PC-3 (cell line): ENCODE measurements at regions not wholly inside any gene's neighbourhood (a gene's known extent, or its start where the extent isn't known, plus 50 kb on each side); places are given as distances from the start of the nearest gene placed in this dataset.

Experiments
- ATAC-seq: fragments of 200-7000 bp; cut with Tn5 transposase; 2 replicates; pipeline ENCODE4 v1.9.1; 2020; ENCODE audit warnings: mild to moderate bottlenecking, moderate library complexity
- BruUV-seq: library from RNA; stranded (reverse); fragments of 400-500 nt; replicated peaks from 2 replicates; lab custom pipeline; 2021; lab: Mats Ljungman, UMichigan
- CTCF ChIA-PET: fragments of 300-600 bp; sonication (Branson Sonifier 250); formaldehyde crosslinking; loops from one replicate; lab custom pipeline; 2022; ENCODE audit warnings: antibody characterized with exemption; lab: Charles Lee
- POLR2A ChIA-PET: fragments of 300-600 bp; sonication (Branson Sonifier 250); formaldehyde crosslinking; loops from one replicate; lab custom pipeline; 2022; ENCODE audit warnings: antibody characterized with exemption; ENCODE audit not compliant: unreplicated experiment; lab: Charles Lee
- DNase-seq: peaks from one replicate; pipeline ENCODE4 v3.0.0-alpha.2; 2015
- H2AFZ ChIP-seq: fragments of 300-600 bp; sonication (generic); 2 replicates; pipeline ENCODE4 v1.6.0; 2016; ENCODE audit warnings: antibody characterized with exemption, low read length
- H3F3A ChIP-seq: fragments of 300-600 bp; sonication (generic); one replicate; pipeline ENCODE4 v1.6.0; 2017; ENCODE audit warnings: antibody characterized with exemption, low read length, control low read depth, mild to moderate bottlenecking; ENCODE audit not compliant: unreplicated experiment
- H3K27ac ChIP-seq: fragments of 300-600 bp; sonication (generic); 2 replicates; pipeline ENCODE4 v1.5.1; 2016; ENCODE audit warnings: mild to moderate bottlenecking, low read length
- H3K27me3 ChIP-seq: fragments of 300-600 bp; sonication (generic); 2 replicates; pipeline ENCODE4 v1.6.1; 2016; ENCODE audit warnings: low read length, mixed read lengths
- H3K36me3 ChIP-seq: fragments of 300-600 bp; sonication (generic); 2 replicates; pipeline ENCODE4 v1.6.1; 2016; ENCODE audit warnings: low read depth, mixed run types, low read length, mixed read lengths
- H3K4me1 ChIP-seq: fragments of 300-600 bp; sonication (generic); 2 replicates; pipeline ENCODE4 v1.5.1; 2016; ENCODE audit warnings: low read length; ENCODE audit not compliant: insufficient read depth
- H3K4me2 ChIP-seq: fragments of 300-600 bp; sonication (generic); 2 replicates; pipeline ENCODE4 v1.6.0; 2016; ENCODE audit warnings: low read length
- H3K4me3 ChIP-seq: fragments of 300-600 bp; sonication (generic); 2 replicates; pipeline ENCODE4 v1.5.1; 2016; ENCODE audit warnings: mild to moderate bottlenecking, low read length, mixed read lengths
- H3K79me2 ChIP-seq: fragments of 300-600 bp; sonication (generic); 2 replicates; pipeline ENCODE4 v1.6.1; 2017; ENCODE audit warnings: low read length, mixed read lengths
- H3K9ac ChIP-seq: fragments of 300-600 bp; sonication (generic); 2 replicates; pipeline ENCODE4 v1.6.0; 2016; ENCODE audit warnings: mild to moderate bottlenecking, low read length
- H3K9me2 ChIP-seq: fragments of 300-600 bp; sonication (generic); replicated peaks from 2 replicates; pipeline ENCODE4 v1.6.1; 2016; ENCODE audit warnings: mixed run types, low read length, mixed read lengths
- H3K9me3 ChIP-seq: fragments of 300-600 bp; sonication (generic); 2 replicates; pipeline ENCODE4 v1.6.1; 2016; ENCODE audit warnings: low read length, mixed read lengths
- H4K20me1 ChIP-seq: fragments of 300-600 bp; sonication (generic); 2 replicates; pipeline ENCODE4 v1.6.1; 2016; ENCODE audit warnings: low read length, mixed read lengths
- CTCF ChIP-seq: fragments of 300-600 bp; sonication (generic); conservative IDR thresholded peaks from 2 replicates; pipeline ENCODE4 v1.5.1; 2017; ENCODE audit warnings: antibody characterized with exemption, low read depth, mild to moderate bottlenecking, low read length
- EZH2 ChIP-seq: fragments of 300-600 bp; sonication (generic); IDR thresholded peaks from one replicate; pipeline ENCODE4 v1.6.1; 2017; ENCODE audit warnings: antibody characterized with exemption, mild to moderate bottlenecking, low read length; ENCODE audit not compliant: unreplicated experiment
- EZH2phosphoT487 ChIP-seq: fragments of 300-600 bp; sonication (generic); IDR thresholded peaks from 2 replicates; pipeline ENCODE4 v1.6.1; 2018; ENCODE audit warnings: mild to moderate bottlenecking, antibody characterized with exemption, low read length, borderline replicate concordance
- intact Hi-C: fragments of 100-400 bp; cut with micrococcal nuclease; formaldehyde crosslinking; loops from 2 replicates; pipeline ENCODE4 v1.9.0; 2023

GRCh38 chr6:159590835-159591234 is 102.2 kb downstream of the SOD2 start:
- intact Hi-C loops = no loop called here
- CTCF ChIA-PET = no interaction called here
- Histone ChIP-seq H4K20me1 (no peaks in the 10 kb centered on the region), H3K36me3 (no peaks in the 10 kb centered on the region), H3K79me2 (no peaks in the 10 kb centered on the region), H3K4me2 (no peak overlapping the region), H3K27ac (no peak overlapping the region), H3K4me1 (peaks cover 21% of the 10 kb centered on the region), H3K4me3 (no peak overlapping the region), H3K9me3 (no peaks in the 10 kb centered on the region), H2AFZ (no peak overlapping the region), H3K27me3 (peaks cover 11% of the 10 kb centered on the region), H3K9ac (no peak overlapping the region), H3K9me2 (no peaks in the 10 kb centered on the region), H3F3A (no peaks in the 10 kb centered on the region)
- no peak for DNase-seq
- TF ChIP-seq EZH2 (no peak), CTCF (no peak), EZH2phosphoT487 (no peak)
- BruUV-seq = no TSS peak
- no peak for ATAC-seq
- POLR2A ChIA-PET = no interaction called here

GRCh38 chr6:159586684-159587083 is 106.4 kb downstream of the SOD2 start:
- no peaks in the 10 kb centered on the region for H3K4me1 ChIP-seq
- TF ChIP-seq CTCF (no peak), EZH2 (no peak)
- no peaks in the 10 kb centered on the region for H3F3A ChIP-seq
- no peaks in the 10 kb centered on the region for H4K20me1 ChIP-seq
- BruUV-seq = no TSS peak
- no peak overlapping the region for H3K4me3 ChIP-seq
- H3K27ac ChIP-seq = no peak overlapping the region
- H3K9me3 ChIP-seq = no peaks in the 10 kb centered on the region
- no peak overlapping the region for H3K9ac ChIP-seq
- peaks cover 22% of the 10 kb centered on the region for H3K27me3 ChIP-seq
- H3K79me2 ChIP-seq = no peaks in the 10 kb centered on the region
- ChIA-PET POLR2A (no interaction called here), CTCF (no interaction called here)
- H3K4me2 ChIP-seq = no peak overlapping the region
- no peaks in the 10 kb centered on the region for H3K9me2 ChIP-seq
- no peak overlapping the region for H2AFZ ChIP-seq
- ATAC-seq (no peak), DNase-seq (no peak)
- intact Hi-C loops = no loop called here
- H3K36me3 ChIP-seq = no peaks in the 10 kb centered on the region

- Histone ChIP-seq H3K4me1 (no peaks in the 10 kb centered on the region), H3K4me2 (no peak overlapping the region), H3K9me2 (no peaks in the 10 kb centered on the region), H3K4me3 (no peak overlapping the region), H3K27me3 (peaks cover 18% of the 10 kb centered on the region), H3K79me2 (no peaks in the 10 kb centered on the region), H3K36me3 (no peaks in the 10 kb centered on the region), H3K9ac (no peak overlapping the region), H3F3A (no peaks in the 10 kb centered on the region), H4K20me1 (no peaks in the 10 kb centered on the region), H2AFZ (no peak overlapping the region), H3K9me3 (no peaks in the 10 kb centered on the region), H3K27ac (no peak overlapping the region)
- TF ChIP-seq CTCF = no peak
- no peak for TF ChIP-seq EZH2
- no peak for TF ChIP-seq EZH2phosphoT487
- ChIA-PET CTCF (no interaction called here), POLR2A (no interaction called here)
- intact Hi-C loops = no loop called here
- ATAC-seq = no peak
- no TSS peak for BruUV-seq
- no peak for DNase-seq
Measured at GRCh38 chr6:159582736-159583135, 110.3 kb downstream of the SOD2 start.
